ENCODE measurements at regions not wholly inside any gene's neighbourhood (a gene's known extent, or its start where the extent isn't known, plus 50 kb on each side); places are given as distances from the start of the nearest gene placed in this dataset.

DNA sequence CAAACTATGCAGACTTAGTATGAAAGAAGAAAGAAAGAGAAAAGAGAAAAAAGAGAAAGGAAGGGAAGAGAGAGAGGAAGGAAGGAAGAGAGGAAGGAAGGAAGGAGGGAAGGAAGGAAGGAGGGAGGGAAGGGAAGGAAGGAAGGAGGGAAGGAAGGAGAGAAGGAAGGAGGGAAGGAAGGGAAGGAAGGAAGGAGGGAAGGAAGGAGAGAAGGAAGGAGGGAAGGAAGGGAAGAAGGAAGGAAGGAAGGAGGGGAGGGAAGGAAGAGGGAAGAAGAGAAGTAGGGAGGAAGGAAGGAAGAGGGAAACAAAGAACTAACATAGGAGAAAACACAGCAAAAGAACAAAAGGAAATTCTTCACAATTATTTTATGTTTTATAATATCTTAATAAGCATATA, 502.1 kb downstream of the SOX6 start:
- Mint-ChIP-seq H3K27ac (ENCODE audit: unreplicated experiment) (no peak overlapping the region), H3K9me3 (ENCODE audit: unreplicated experiment) (no peaks in the 10 kb centered on the region), H3K36me3 (ENCODE audit: unreplicated experiment) (no peaks in the 10 kb centered on the region), H3K4me1 (ENCODE audit: unreplicated experiment) (peaks cover 5% of the 10 kb centered on the region), H3K27me3 (ENCODE audit: unreplicated experiment) (peaks cover 6% of the 10 kb centered on the region), H3K4me3 (ENCODE audit: unreplicated experiment) (no peak overlapping the region)
- DNase-seq (ENCODE audit: extremely low spot score, unreplicated experiment): no peak
- TF ChIP-seq, protein P1, sequence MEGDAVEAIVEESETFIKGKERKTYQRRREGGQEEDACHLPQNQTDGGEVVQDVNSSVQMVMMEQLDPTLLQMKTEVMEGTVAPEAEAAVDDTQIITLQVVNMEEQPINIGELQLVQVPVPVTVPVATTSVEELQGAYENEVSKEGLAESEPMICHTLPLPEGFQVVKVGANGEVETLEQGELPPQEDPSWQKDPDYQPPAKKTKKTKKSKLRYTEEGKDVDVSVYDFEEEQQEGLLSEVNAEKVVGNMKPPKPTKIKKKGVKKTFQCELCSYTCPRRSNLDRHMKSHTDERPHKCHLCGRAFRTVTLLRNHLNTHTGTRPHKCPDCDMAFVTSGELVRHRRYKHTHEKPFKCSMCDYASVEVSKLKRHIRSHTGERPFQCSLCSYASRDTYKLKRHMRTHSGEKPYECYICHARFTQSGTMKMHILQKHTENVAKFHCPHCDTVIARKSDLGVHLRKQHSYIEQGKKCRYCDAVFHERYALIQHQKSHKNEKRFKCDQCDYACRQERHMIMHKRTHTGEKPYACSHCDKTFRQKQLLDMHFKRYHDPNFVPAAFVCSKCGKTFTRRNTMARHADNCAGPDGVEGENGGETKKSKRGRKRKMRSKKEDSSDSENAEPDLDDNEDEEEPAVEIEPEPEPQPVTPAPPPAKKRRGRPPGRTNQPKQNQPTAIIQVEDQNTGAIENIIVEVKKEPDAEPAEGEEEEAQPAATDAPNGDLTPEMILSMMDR (IDR thresholded peaks at IDR 0.05): no peak

DNA sequence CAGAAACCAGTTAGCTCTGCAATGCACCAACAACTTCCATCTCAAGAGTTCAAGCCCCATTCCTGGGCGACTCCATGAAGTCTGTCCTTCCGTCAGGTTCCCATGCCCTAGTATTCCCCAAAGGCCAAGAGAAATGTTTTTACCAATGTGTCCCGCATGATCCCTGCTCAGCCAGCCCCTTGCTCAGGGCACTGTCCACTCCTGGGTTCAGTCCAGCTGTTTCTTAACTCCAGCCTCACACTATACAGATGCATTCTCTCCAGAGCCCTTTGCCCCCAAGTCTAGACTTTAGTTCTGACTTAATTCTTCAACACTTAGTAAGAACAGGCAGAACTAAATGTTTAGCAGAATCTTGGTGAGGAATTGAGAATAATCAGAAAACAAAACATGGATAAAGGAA, 497.5 kb downstream of the SOX6 start:
- Mint-ChIP-seq H3K27ac (ENCODE audit: unreplicated experiment) (no peak overlapping the region), H3K27me3 (ENCODE audit: unreplicated experiment) (peaks cover 3% of the 10 kb centered on the region), H3K36me3 (ENCODE audit: unreplicated experiment) (peaks cover 2% of the 10 kb centered on the region), H3K4me1 (ENCODE audit: unreplicated experiment) (peaks cover 14% of the 10 kb centered on the region), H3K4me3 (ENCODE audit: unreplicated experiment) (no peak overlapping the region), H3K9me3 (ENCODE audit: unreplicated experiment) (no peaks in the 10 kb centered on the region)
- TF ChIP-seq, protein P1 (IDR thresholded peaks at IDR 0.05): no peak
- no peak for DNase-seq (ENCODE audit: extremely low spot score, unreplicated experiment)

DNA sequence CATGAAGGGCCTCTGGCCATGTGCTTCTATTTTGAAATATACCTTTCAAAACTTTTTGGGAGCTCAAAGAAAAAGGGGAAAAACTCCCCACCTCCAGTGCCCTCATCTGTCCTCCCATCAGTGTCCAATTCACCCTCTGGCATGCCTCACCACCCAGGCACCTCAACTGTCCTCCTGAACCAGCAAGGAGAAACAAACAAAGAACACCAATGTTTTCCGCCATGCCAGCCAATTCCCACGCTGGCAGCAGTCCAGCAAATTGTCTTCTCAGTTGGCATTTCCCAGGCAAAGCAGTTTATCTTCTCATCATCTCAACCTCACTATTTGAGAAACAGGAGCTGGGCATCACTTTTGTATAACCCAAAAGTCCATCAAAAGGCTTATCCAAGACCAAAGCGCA, 496.9 kb downstream of the SOX6 start:
- DNase-seq (ENCODE audit: extremely low spot score, unreplicated experiment): no peak
- Mint-ChIP-seq H3K4me3 (ENCODE audit: unreplicated experiment) (no peak overlapping the region), H3K4me1 (ENCODE audit: unreplicated experiment) (peaks cover 14% of the 10 kb centered on the region), H3K36me3 (ENCODE audit: unreplicated experiment) (peaks cover 2% of the 10 kb centered on the region), H3K9me3 (ENCODE audit: unreplicated experiment) (no peaks in the 10 kb centered on the region), H3K27ac (ENCODE audit: unreplicated experiment) (no peak overlapping the region), H3K27me3 (ENCODE audit: unreplicated experiment) (no peaks in the 10 kb centered on the region)
- TF ChIP-seq, protein P1 (IDR thresholded peaks at IDR 0.05): no peak

DNA sequence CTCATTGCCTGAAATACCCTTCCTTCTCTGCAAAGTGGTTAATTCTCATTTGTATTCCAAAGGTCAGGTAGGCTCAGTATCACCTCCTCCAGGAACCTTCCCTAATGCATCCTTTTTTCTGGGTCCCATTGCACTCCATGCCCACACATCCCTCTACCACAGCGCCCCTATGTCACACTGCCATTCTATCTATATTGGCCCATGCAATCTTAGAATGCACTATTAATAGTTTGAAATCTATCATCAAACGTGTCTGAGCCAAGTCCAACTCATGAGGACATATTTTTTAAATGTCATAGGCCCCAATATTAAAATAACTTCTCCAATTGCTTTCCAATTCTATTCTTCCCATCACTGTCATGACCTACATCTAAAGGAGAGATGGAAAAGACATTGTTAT, 495.1 kb downstream of the SOX6 start:
- DNase-seq (ENCODE audit: extremely low spot score, unreplicated experiment): no peak
- H3K36me3 Mint-ChIP-seq (ENCODE audit: unreplicated experiment): peaks cover 2% of the 10 kb centered on the region
- TF ChIP-seq, protein P1 (IDR thresholded peaks at IDR 0.05): no peak
- H3K27me3 Mint-ChIP-seq (ENCODE audit: unreplicated experiment): no peaks in the 10 kb centered on the region
- H3K9me3 Mint-ChIP-seq (ENCODE audit: unreplicated experiment): no peaks in the 10 kb centered on the region
- H3K27ac Mint-ChIP-seq (ENCODE audit: unreplicated experiment): no peak overlapping the region
- H3K4me1 Mint-ChIP-seq (ENCODE audit: unreplicated experiment): peaks cover 14% of the 10 kb centered on the region
- H3K4me3 Mint-ChIP-seq (ENCODE audit: unreplicated experiment): no peak overlapping the region

DNA sequence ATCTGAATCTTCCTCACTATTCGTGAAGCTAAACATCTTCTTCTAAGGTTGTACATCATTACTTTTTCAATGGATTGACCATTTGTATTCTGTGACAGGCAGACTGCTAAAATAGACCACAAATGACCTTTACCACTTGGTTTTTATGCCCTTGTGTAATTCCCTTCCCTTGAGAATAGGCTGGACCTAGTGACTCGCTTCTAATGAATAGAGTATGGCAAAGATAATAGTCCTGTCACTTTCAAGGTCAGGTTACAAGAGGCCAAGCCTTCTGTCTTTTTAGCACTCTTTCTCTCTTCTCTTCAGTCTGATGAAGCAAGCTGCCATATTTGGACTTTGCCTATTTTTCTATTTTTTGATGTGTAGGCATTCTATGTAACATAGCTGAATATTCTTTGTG, 492.9 kb downstream of the SOX6 start:
- H3K36me3 Mint-ChIP-seq (ENCODE audit: unreplicated experiment): peaks cover 2% of the 10 kb centered on the region
- peaks cover 14% of the 10 kb centered on the region for H3K4me1 Mint-ChIP-seq (ENCODE audit: unreplicated experiment)
- TF ChIP-seq, protein P1 (IDR thresholded peaks at IDR 0.05): no peak
- DNase-seq (ENCODE audit: extremely low spot score, unreplicated experiment): no peak
- H3K9me3 Mint-ChIP-seq (ENCODE audit: unreplicated experiment): no peaks in the 10 kb centered on the region
- H3K4me3 Mint-ChIP-seq (ENCODE audit: unreplicated experiment): no peak overlapping the region
- H3K27ac Mint-ChIP-seq (ENCODE audit: unreplicated experiment): no peak overlapping the region
- H3K27me3 Mint-ChIP-seq (ENCODE audit: unreplicated experiment): no peaks in the 10 kb centered on the region

All from osteocyte (in vitro differentiated cells).